Liver (tissue), 8 donors: ENCODE measurements at regions not wholly inside any gene's neighbourhood (a gene's known extent, or its start where the extent isn't known, plus 50 kb on each side); places are given as distances from the start of the nearest gene placed in this dataset.

Source experiments
- DNase-seq: peaks from one replicate; pipeline ENCODE4 v3.0.0-alpha.2; 2017; ENCODE audit warnings: low spot score
- H3K27ac ChIP-seq, 2 donors: one replicate each; pipeline ENCODE4 v1.7.0; 2013; ENCODE audit warnings: inconsistent platforms in 2 of 2, low read length in 2 of 2, control low read depth in 1 of 2, low read depth in 1 of 2, mild to moderate bottlenecking in 1 of 2
- H3K27me3 ChIP-seq, 4 donors: one replicate each; pipeline versions ENCODE4 v1.6.1 to v1.7.0; 2013; ENCODE audit warnings: low read length in 3 of 4, inconsistent platforms in 1 of 4, mild to moderate bottlenecking in 1 of 4, moderate library complexity in 1 of 4; ENCODE audit not compliant: control insufficient read depth in 4 of 4, insufficient read depth in 4 of 4
- H3K36me3 ChIP-seq, 4 donors: one replicate each; pipeline versions ENCODE4 v1.6.1 to v1.7.0; 2013; ENCODE audit warnings: low read length in 3 of 4, mild to moderate bottlenecking in 3 of 4, low read depth in 1 of 4, moderate library complexity in 1 of 4; ENCODE audit not compliant: control insufficient read depth in 4 of 4, insufficient read depth in 3 of 4
- H3K4me1 ChIP-seq, 4 donors: one replicate each; pipeline versions ENCODE4 v1.6.1 to v1.7.0; 2013; ENCODE audit warnings: low read length in 3 of 4, mild to moderate bottlenecking in 3 of 4, moderate library complexity in 1 of 4; ENCODE audit not compliant: control insufficient read depth in 4 of 4, insufficient read depth in 4 of 4
- H3K4me3 ChIP-seq, 3 donors: one replicate each; pipeline versions ENCODE4 v1.6.1 to v1.7.0; 2013; ENCODE audit warnings: low read length in 3 of 3, control low read depth in 1 of 3, low read depth in 1 of 3, mild to moderate bottlenecking in 1 of 3
- H3K9ac ChIP-seq, 2 donors: one replicate each; pipeline ENCODE4 v1.7.0; 2013; ENCODE audit warnings: low read length in 2 of 2, mild to moderate bottlenecking in 2 of 2, moderate library complexity in 2 of 2, control low read depth in 1 of 2, low read depth in 1 of 2
- H3K9me3 ChIP-seq, 4 donors: one replicate each; pipeline versions ENCODE4 v1.6.1 to v1.7.0; 2013; ENCODE audit warnings: low read length in 3 of 4; ENCODE audit not compliant: control insufficient read depth in 4 of 4
- EGR1 ChIP-seq, 2 donors: IDR thresholded peaks; 2 replicates each; pipeline ENCODE4 v1.6.1; 2016 to 2018; ENCODE audit warnings: antibody characterized with exemption in 2 of 2, low read depth in 2 of 2
- FOXA1 ChIP-seq: IDR thresholded peaks from 2 replicates; pipeline ENCODE4 v1.6.1; 2016; ENCODE audit warnings: antibody characterized with exemption
- FOXA2 ChIP-seq: IDR thresholded peaks from 2 replicates; pipeline ENCODE4 v1.6.1; 2016; ENCODE audit warnings: antibody characterized with exemption
- GABPA ChIP-seq, 2 donors: IDR thresholded peaks in 1 of 2; conservative IDR thresholded peaks in 1 of 2; 2 replicates each; pipeline ENCODE4 v1.6.1; 2016; ENCODE audit warnings: antibody characterized with exemption in 2 of 2, mild to moderate bottlenecking in 1 of 2, moderate library complexity in 1 of 2
- HNF4A ChIP-seq, 2 donors: conservative IDR thresholded peaks; 2 replicates each; pipeline ENCODE4 v1.6.1; 2016; ENCODE audit warnings: antibody characterized with exemption in 2 of 2, mild to moderate bottlenecking in 2 of 2
- HNF4G ChIP-seq: IDR thresholded peaks from 2 replicates; pipeline ENCODE4 v1.6.1; 2016; ENCODE audit warnings: antibody characterized with exemption
- JUND ChIP-seq, 2 donors: IDR thresholded peaks; 2 replicates each; pipeline ENCODE4 v1.6.1; 2016; ENCODE audit warnings: antibody characterized with exemption in 2 of 2
- NR2F2 ChIP-seq: IDR thresholded peaks from 2 replicates; pipeline ENCODE4 v1.6.1; 2016; ENCODE audit warnings: antibody characterized with exemption
- RAD21 ChIP-seq, 2 donors: IDR thresholded peaks; 2 replicates each; pipeline ENCODE4 v1.6.1; 2016; ENCODE audit warnings: antibody characterized with exemption in 2 of 2, mild to moderate bottlenecking in 2 of 2
- RXRA ChIP-seq, 2 donors: IDR thresholded peaks; 2 replicates each; pipeline ENCODE4 v1.6.1; 2017 to 2018; ENCODE audit warnings: antibody characterized with exemption in 2 of 2, mild to moderate bottlenecking in 1 of 2
- SP1 ChIP-seq: IDR thresholded peaks from 2 replicates; pipeline ENCODE4 v1.6.1; 2018; ENCODE audit warnings: antibody characterized with exemption, mild to moderate bottlenecking
- TAF1 ChIP-seq: conservative IDR thresholded peaks from 2 replicates; pipeline ENCODE4 v1.6.1; 2016; ENCODE audit warnings: antibody characterized with exemption, mild to moderate bottlenecking
- YY1 ChIP-seq: IDR thresholded peaks from 2 replicates; pipeline ENCODE4 v1.6.1; 2016; ENCODE audit warnings: antibody characterized with exemption, mild to moderate bottlenecking
- WGBS: extraction: QIAGEN DNeasy Blood & Tissue Kit; methylation state at CpG from one replicate; pipeline ENCODE4 v1.1.7; 2013; 5-methylcytosine and 5-hydroxymethylcytosine counted together
- TF ChIP-seq, protein P1 (sequence below): IDR thresholded peaks from 2 replicates; pipeline ENCODE4 v1.6.1; 2016; ENCODE audit warnings: antibody characterized with exemption
- TF ChIP-seq, protein P2 (sequence below): IDR thresholded peaks from 2 replicates; pipeline ENCODE4 v1.6.1; 2016; ENCODE audit warnings: antibody characterized with exemption
- TF ChIP-seq, protein P3 (sequence below): fragments of 150-350 bp; IDR thresholded peaks from 2 replicates; pipeline ENCODE4 v1.5.1; 2017; ENCODE audit warnings: improper control_type of control experiment, low read depth, low read length; ENCODE audit not compliant: missing input control
- TF ChIP-seq, protein P4 (sequence below): IDR thresholded peaks from 2 replicates; pipeline ENCODE4 v1.6.1; 2016; ENCODE audit warnings: antibody characterized with exemption
- TF ChIP-seq, protein P5 (sequence below): IDR thresholded peaks from 2 replicates; pipeline ENCODE4 v1.6.1; 2016; ENCODE audit warnings: antibody characterized with exemption, mild to moderate bottlenecking
- donor health status: healthy.
- donor health status: healthy.
- donor health status: healthy.
- donor health status: healthy.
- donor health status: healthy.

DNA sequence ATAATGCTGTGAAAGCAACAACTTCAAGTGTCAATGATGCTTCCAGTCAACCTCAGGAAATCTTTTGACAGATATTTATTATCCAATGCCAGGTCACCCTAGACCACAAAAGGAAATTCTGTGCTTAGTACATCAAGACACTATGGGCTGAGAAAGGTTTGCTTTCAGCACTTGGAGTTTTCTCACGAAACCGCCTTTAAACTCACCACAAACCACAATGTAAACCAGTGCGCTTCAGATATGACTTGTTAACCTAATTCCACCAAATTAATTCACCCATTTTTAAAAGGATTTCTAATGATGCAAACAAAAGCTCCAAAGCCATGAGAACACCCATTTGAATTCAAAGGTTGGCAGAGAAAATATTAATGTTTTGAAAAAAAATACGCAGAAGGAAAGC lies 292.9 kb upstream of the NR2F2 start:
- 84% methylated on average over 4 of the region's 4 CpGs for WGBS
- Histone ChIP-seq H3K36me3 (no peaks in the 10 kb centered on the region), H3K9me3 (no peaks in the 10 kb centered on the region), H3K4me1 (no peaks in the 10 kb centered on the region), H3K9ac (no peak overlapping the region), H3K27me3 (no peaks in the 10 kb centered on the region), H3K4me3 (no peak overlapping the region), H3K27ac (no peak overlapping the region)
- TF ChIP-seq, protein P1, sequence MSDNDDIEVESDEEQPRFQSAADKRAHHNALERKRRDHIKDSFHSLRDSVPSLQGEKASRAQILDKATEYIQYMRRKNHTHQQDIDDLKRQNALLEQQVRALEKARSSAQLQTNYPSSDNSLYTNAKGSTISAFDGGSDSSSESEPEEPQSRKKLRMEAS, result no peak
- TF ChIP-seq GABPA (IDR thresholded peaks at IDR 0.05 in 1 of 2, conservative IDR thresholded peaks at IDR 0.05 in 1 of 2) (no peak), SP1 (no peak), EGR1 (IDR thresholded peaks at IDR 0.05; ENCODE audit: low read depth in 2 of 2) (no peak), FOXA1 (no peak), NR2F2 (no peak), HNF4G (no peak), HNF4A (conservative IDR thresholded peaks at IDR 0.05) (no peak), YY1 (no peak), FOXA2 (no peak), JUND (IDR thresholded peaks at IDR 0.05) (no peak), RXRA (IDR thresholded peaks at IDR 0.05) (no peak), RAD21 (IDR thresholded peaks at IDR 0.05) (no peak), TAF1 (no peak)
- TF ChIP-seq, protein P2, sequence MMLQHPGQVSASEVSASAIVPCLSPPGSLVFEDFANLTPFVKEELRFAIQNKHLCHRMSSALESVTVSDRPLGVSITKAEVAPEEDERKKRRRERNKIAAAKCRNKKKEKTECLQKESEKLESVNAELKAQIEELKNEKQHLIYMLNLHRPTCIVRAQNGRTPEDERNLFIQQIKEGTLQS, result no peak
- TF ChIP-seq, protein P3, sequence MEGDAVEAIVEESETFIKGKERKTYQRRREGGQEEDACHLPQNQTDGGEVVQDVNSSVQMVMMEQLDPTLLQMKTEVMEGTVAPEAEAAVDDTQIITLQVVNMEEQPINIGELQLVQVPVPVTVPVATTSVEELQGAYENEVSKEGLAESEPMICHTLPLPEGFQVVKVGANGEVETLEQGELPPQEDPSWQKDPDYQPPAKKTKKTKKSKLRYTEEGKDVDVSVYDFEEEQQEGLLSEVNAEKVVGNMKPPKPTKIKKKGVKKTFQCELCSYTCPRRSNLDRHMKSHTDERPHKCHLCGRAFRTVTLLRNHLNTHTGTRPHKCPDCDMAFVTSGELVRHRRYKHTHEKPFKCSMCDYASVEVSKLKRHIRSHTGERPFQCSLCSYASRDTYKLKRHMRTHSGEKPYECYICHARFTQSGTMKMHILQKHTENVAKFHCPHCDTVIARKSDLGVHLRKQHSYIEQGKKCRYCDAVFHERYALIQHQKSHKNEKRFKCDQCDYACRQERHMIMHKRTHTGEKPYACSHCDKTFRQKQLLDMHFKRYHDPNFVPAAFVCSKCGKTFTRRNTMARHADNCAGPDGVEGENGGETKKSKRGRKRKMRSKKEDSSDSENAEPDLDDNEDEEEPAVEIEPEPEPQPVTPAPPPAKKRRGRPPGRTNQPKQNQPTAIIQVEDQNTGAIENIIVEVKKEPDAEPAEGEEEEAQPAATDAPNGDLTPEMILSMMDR, result no peak
- TF ChIP-seq, protein P4, sequence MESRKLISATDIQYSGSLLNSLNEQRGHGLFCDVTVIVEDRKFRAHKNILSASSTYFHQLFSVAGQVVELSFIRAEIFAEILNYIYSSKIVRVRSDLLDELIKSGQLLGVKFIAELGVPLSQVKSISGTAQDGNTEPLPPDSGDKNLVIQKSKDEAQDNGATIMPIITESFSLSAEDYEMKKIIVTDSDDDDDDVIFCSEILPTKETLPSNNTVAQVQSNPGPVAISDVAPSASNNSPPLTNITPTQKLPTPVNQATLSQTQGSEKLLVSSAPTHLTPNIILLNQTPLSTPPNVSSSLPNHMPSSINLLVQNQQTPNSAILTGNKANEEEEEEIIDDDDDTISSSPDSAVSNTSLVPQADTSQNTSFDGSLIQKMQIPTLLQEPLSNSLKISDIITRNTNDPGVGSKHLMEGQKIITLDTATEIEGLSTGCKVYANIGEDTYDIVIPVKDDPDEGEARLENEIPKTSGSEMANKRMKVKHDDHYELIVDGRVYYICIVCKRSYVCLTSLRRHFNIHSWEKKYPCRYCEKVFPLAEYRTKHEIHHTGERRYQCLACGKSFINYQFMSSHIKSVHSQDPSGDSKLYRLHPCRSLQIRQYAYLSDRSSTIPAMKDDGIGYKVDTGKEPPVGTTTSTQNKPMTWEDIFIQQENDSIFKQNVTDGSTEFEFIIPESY, result no peak
- TF ChIP-seq, protein P5, sequence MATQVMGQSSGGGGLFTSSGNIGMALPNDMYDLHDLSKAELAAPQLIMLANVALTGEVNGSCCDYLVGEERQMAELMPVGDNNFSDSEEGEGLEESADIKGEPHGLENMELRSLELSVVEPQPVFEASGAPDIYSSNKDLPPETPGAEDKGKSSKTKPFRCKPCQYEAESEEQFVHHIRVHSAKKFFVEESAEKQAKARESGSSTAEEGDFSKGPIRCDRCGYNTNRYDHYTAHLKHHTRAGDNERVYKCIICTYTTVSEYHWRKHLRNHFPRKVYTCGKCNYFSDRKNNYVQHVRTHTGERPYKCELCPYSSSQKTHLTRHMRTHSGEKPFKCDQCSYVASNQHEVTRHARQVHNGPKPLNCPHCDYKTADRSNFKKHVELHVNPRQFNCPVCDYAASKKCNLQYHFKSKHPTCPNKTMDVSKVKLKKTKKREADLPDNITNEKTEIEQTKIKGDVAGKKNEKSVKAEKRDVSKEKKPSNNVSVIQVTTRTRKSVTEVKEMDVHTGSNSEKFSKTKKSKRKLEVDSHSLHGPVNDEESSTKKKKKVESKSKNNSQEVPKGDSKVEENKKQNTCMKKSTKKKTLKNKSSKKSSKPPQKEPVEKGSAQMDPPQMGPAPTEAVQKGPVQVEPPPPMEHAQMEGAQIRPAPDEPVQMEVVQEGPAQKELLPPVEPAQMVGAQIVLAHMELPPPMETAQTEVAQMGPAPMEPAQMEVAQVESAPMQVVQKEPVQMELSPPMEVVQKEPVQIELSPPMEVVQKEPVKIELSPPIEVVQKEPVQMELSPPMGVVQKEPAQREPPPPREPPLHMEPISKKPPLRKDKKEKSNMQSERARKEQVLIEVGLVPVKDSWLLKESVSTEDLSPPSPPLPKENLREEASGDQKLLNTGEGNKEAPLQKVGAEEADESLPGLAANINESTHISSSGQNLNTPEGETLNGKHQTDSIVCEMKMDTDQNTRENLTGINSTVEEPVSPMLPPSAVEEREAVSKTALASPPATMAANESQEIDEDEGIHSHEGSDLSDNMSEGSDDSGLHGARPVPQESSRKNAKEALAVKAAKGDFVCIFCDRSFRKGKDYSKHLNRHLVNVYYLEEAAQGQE, result no peak
- DNase-seq, result no peak

DNA sequence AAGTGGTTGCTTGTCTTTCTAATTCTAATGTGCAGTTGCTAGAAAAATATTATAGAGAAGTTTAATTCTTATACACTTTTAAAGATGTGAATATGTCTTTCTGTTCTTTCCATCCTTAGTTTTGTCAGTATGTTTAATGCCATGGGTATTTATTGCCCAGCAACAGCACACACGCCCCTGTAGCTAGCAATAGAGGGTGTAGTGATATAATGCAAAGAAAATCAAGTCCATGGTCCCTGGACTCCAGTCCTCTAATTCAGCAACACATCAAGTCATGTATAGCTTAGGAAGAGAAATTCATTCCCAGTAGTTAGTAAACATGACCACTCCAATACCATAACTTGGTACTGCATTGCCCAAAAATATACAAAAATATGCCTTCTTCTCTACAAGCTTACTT lies 292.4 kb upstream of the NR2F2 start:
- no peak for DNase-seq
- Histone ChIP-seq H3K27ac (no peak overlapping the region), H3K36me3 (no peaks in the 10 kb centered on the region), H3K4me1 (no peaks in the 10 kb centered on the region), H3K27me3 (no peaks in the 10 kb centered on the region), H3K9me3 (no peaks in the 10 kb centered on the region), H3K4me3 (no peak overlapping the region), H3K9ac (no peak overlapping the region)
- 2% methylated on average over 1 of the region's 1 CpG for WGBS
- TF ChIP-seq SP1 (no peak), RXRA (IDR thresholded peaks at IDR 0.05) (no peak), HNF4A (conservative IDR thresholded peaks at IDR 0.05) (no peak), RAD21 (IDR thresholded peaks at IDR 0.05) (no peak), EGR1 (IDR thresholded peaks at IDR 0.05; ENCODE audit: low read depth in 2 of 2) (no peak), JUND (IDR thresholded peaks at IDR 0.05) (no peak), HNF4G (no peak), FOXA2 (no peak), GABPA (IDR thresholded peaks at IDR 0.05 in 1 of 2, conservative IDR thresholded peaks at IDR 0.05 in 1 of 2) (no peak), TAF1 (no peak), YY1 (no peak), FOXA1 (no peak)
- TF ChIP-seq, protein P2, result no peak
- TF ChIP-seq, protein P4, result no peak
- TF ChIP-seq, protein P1, result no peak
